Head of caudate nucleus (tissue), 42 donors: ENCODE measurements at regions not wholly inside any gene's neighbourhood (a gene's known extent, or its start where the extent isn't known, plus 50 kb on each side); places are given as distances from the start of the nearest gene placed in this dataset.
"Not testable (repeated sequence)": the region's sequence is repeated elsewhere in the genome, so short reads cannot be mapped to it uniquely, and the experiment has no call there.

Experiments
- DNase-seq, 42 donors: peaks; one replicate each; pipeline versions ENCODE4 v3.0.0 to v3.0.0-alpha.2; 2020 to 2021; ENCODE audit warnings: mixed read lengths in 7 of 42
- intact Hi-C: fragments of 100-400 bp; cut with DNase I; formaldehyde crosslinking; loops from one replicate; pipeline ENCODE4 v1.15.0; 2022

DNA sequence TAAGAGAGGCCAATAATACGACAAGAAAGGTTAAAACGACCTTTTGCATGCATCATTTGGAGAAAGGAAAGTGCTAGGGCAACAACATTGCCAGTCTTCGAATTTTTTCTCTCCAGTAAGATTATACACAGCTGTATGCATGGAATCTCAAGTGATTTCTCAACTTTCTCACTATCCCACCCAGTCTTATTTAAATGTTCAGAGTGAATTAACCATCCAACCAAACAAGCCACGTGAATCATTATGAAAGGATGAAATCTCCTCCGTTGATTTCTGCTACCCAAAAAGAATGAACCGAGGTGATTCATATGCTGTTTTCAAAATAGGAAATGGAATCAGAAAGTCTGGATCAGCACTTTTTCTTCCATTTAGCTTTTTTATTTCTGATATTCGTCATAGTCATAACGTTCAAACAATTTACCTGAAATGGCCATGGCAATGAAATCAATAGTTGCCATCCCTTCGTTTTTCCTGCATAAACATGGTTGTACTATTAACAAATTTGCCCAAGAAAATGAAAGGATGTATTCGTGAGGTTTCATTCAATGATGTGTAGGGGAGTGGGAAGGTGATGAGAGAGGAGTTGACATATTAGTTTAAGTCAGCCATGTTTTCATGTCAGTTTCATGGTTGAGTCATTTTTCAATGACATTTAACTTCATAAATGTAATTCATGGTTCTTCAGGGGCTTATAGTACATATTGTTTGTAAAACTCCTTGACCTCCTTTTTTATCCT, 170.9 kb upstream of the WWC1 start:
- DNase-seq = no peak
- intact Hi-C loops = no loop called here

- DNase-seq = no peak
- intact Hi-C loops = no loop called here
These were observed 170.3 kb upstream of the WWC1 start for GRCh38 chr5:168121138-168121494.

DNA sequence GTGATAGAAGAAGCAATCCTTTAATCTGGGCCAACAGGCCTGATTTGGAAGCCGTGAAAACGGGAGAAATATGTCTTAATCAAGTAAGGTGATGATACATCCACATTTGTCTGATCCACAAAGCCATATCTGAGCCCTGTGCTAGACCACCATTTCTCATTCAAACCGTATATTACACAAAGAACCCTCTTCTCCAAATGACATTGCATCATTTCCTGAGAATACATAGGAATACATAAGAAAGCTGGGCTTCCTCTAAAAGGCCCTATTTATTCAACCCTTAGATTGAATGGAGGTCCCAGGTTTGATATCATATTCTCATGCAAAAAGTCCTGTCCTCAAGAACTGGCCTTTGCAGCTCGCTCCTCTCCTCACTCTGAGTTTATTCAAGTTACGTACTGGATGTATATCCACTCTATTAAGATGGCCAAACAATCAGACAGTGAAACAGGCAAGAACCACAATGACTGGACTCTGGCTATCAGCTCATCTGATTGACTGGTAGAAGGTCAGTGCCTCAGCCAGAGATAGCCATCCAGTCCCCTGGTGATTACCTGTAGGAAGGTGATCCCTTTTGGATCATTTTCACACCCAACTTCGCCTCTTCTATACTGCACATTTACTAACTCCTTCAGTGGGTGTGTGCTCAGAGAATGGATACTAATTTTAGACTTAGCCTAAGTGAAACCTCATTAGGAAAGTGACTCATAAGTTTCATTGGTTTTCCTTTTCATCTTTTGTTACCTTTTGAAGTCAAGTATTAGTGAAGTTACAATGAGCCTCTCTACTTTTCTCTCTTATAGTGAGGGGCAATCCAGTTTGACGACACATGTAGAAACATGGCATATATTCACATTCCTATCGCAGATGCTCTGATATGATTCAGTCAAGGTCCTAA, 167.6 kb upstream of the WWC1 start:
- intact Hi-C loops = no loop called here
- peak in 1 of 42 donors; percentile 17 for DNase-seq

- DNase-seq = peak in 32 of 42 donors; percentile 14 to 87 (median 56)
- intact Hi-C loops = no loop called here
These were observed 165.8 kb upstream of the WWC1 start for GRCh38 chr5:168125445-168126199.

DNA sequence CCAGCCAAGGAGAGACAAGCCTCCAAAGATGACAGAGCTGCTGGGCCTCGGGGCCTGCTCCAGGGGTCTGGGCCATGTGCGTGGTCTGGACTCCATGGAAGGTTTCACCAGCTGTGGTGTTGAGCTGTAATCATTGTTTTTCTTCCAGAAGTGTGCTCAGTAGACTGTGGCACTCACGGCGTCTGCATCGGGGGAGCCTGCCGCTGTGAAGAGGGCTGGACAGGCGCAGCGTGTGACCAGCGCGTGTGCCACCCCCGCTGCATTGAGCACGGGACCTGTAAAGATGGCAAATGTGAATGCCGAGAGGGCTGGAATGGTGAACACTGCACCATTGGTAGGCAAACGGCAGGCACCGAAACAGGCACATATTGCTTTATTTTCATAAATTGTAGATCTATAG, 164.8 kb upstream of the WWC1 start:
- no peak for DNase-seq
- intact Hi-C loops = no loop called here

- intact Hi-C loops = no loop called here
- no peak for DNase-seq
These were observed 163.3 kb upstream of the WWC1 start for GRCh38 chr5:168128111-168128510.

GRCh38 chr5:168128557-168128956, 162.9 kb upstream of the WWC1 start:
- intact Hi-C loops = no loop called here
- DNase-seq = no peak

- DNase-seq = no peak
These were observed 159.9 kb upstream of the WWC1 start for GRCh38 chr5:168131519-168131918.

DNA sequence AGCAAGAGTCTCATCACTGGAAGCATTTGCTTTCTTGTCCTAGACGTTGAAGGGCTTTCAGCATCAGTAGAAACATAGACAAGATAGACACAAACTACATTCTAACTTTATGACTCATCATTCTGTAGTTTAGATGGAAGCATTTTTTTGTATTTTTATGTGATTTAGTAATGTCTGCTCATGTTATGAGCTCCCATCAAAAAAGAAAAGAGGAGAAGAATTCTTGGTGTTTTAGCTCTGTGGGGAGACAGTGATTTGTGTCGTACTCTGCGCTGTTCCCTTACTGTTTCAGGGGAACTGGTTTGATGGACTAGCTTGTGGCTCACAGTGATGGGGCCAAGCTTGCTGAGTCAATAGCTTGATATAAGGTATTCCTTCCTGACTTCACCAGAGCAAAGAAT, 159.2 kb upstream of the WWC1 start:
- intact Hi-C loops = no loop called here
- no peak for DNase-seq

More at GRCh38 chr5:168131519-168131918, 159.9 kb upstream of the WWC1 start:
- intact Hi-C loops = no loop called here

DNA sequence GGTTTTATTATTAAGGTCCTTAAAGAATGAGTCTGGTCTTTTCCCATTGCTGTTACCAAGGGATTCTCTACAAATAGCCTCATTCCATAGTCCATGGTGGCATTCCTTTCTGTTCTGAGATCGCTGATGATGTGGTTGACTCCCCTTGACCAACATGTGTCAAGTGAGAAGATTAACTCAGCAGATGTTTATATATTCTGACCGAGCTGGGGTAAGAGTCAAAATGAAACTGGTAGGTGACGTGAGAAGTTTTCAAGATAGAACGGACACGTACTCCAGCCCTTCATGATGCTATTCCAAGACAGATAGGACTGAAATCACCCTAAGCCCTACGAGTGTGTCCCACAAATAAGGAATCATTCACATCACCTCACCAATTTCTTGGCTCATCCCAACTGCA, 155.5 kb upstream of the WWC1 start:
- intact Hi-C loops = no loop called here

DNA sequence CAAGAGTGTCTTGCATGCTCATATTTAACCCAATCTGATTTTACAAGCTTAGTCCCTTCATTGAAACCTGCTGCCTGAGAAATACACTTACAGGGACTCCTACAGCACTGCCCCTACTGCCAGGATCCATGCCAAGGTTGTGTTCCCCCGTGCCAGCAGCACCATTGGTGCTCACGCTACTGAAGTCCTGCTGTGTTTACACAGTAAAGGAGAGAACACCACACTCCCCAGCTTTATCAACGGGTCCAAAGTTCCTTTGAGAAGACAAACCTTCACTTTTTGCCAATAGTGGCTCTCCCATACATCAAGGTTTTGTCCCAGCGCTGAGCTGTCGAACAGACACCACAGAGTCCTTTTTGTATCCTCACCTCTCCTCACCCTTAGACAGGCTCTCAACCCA, 155.1 kb upstream of the WWC1 start:
- intact Hi-C loops = no loop called here
- no peak for DNase-seq

More for the DNA sequence above, 155.5 kb upstream of the WWC1 start:
- DNase-seq = no peak

DNA sequence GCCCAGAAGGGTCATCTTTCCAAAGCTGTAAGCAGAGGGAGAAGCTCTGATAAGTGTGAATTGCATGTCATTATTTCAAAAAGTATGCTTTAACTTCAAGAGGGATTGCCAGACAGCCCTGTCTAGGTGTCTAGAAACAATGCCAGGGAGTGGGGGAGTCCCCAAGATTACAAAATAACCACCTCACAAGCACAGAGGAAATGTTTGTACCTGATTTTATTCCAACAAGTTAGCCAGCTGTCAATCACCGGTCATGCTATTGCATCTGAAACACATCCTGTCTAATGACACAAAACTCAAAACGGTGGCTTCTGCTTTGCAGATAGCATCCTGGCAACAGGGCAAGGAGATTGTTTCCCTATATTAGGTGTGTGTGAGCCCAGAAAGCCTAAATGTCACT, 154.2 kb upstream of the WWC1 start:
- DNase-seq = no peak
- intact Hi-C loops = no loop called here

DNA sequence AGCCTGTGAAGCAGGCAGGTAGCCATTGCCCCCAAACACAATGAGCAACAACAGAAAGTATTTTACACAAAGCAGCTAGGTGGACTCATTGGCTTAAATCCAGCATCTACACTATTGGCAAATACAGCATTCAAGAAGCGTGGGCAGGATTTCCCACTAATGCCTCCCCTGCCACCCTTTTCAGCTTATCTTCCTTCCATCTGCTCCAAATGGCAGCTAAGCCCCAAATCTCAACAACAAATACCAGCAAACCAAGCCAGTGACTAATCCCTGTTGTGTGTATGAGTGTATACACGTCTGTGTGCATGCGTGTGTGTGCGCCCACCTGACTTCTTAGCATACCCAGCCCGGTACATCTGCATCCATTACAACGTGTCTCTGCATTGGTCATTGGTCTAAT, 151.2 kb upstream of the WWC1 start:
- intact Hi-C loops = no loop called here

DNA sequence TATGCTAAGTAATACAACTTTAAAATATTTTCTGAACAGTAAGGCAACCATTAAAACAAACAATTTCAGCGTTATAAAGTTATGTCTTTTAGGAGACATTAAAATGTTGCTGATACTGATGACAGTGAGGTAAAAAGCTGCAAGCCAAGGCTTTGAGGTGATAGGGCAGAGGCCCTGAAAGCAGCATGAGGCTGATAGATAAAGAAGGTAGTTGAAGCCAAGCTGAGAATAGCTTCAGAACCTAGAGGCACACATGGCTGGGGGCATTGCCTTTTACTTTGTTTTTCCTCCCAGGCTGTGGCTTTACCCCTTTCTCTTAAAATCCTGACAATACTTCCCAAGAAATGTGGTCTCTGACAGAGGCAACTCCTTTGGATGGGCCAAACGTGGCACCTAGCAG, 149.0 kb upstream of the WWC1 start:
- intact Hi-C loops = no loop called here
- DNase-seq = no peak

More for the DNA sequence above, 151.2 kb upstream of the WWC1 start:
- no peak for DNase-seq

DNA sequence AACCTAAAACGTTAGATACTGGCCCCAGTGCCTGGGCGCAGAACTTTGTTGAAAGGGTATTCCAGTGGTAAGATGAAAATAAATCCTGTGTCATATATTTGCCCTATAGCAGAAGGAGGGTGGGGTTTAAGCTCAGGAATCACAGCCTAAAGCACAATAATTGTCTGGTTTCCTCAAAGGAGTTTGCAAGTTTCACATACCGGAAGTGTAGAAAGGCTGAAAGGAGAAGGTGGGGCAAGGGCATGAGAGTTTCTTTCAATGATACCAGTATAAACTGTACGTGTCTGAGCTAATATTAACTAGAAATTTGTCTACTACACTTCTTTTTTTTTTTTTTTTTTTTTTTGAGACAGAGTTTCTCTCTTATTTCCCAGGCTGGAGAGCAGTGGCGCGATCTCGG, 147.9 kb upstream of the WWC1 start:
- DNase-seq, intact Hi-C loops: not testable (repeated sequence)

DNA sequence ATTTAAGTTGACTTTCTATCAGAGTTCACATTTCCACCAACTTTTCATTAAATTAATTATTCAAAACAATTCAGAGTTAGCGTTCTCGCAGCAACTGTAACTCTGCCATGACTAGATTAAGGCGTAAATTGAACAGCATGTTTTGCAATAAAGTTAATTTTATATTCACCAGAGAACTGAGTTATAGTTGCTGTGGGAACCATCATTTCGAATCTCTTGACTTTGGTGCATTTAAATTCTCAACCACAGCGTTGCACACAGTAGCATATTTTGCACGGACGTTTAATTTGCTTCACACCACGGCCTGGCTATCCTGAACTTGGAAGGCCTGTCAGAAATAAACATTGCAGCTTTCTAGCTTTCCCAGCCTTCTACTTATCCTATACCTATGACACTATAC, 144.3 kb upstream of the WWC1 start:
- no peak for DNase-seq
- intact Hi-C loops = no loop called here

- intact Hi-C loops = no loop called here
- DNase-seq = no peak
These were observed 143.7 kb upstream of the WWC1 start for GRCh38 chr5:168147568-168148360.

DNA sequence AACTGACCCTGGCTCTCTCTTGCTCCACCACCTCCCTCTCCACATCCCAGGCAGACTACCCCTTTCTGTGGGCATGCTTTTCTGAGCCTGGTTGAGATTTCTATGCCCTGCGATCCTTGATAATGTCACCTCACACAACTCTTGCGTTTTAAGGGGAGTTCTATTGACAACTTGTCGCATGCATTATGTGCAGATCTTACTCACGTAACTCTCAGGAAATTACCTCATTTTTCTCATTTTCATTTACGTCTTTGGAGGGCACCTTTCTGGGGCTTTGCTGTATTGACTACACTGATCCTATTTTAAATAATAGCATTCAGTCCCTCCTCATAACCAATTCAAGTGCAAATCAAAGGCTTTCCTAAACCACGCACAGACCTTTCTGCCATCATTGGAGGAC, 140.4 kb upstream of the WWC1 start:
- intact Hi-C loops = no loop called here
- DNase-seq = no peak

DNA sequence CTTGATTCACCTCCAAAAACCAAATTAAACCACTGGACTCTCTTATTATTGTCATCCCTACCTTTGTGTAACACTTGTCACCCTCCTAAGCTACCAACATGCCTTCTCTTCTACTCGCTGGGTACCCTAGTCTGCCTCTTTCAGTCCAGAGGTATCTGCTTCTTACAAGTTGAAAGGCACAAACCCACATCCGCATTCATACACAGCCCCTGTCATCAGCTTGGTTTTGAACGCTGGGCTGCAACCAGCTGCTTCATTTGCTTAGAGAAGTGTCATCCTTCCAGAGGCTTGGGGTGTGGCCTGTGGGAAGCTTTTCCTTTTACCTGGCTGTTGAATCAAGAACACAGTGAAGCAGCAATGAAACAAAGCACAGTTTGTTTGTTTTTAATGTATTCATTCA, 138.8 kb upstream of the WWC1 start:
- intact Hi-C loops = no loop called here
- no peak for DNase-seq
